ENCODE measurements at regions not wholly inside any gene's neighbourhood (a gene's known extent, or its start where the extent isn't known, plus 50 kb on each side); places are given as distances from the start of the nearest gene placed in this dataset.

DNA sequence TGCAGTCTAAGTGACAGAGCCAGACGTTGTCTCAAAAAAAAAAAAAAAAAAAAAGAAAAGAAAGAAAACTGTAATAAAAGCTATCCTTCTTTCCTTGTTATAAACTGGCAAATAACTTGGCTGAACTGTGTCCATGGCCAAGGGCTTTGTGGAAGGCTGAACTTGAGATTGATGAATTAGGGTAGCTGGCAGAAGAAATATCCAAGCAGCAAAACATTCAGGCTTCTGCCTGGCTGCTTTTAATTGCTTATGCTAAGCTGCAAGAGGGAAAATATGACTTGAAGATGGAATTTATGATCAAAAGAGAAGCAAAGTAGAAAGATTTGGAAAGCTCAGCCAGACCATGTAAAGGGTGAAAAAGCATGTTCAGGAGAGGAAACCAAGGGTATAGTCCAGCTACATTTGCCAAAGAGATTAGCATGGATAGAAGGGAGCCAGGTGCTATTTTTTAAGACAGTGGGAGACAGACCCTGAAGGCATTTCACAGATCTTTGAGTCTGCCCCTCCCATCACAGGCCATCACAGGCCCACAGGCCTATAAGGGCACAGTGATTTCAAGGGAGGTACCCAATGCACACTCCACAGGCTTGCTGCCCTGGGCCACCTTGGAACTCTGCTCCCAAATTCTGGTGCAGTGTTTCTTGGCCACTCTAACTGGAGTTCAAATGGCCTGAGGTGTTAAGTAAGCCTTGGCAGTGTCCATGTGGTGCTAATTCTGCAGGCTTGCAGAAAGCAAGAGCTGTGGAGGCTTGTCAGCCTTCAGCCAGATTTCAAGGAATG, 226.0 kb downstream of the AEBP2 start:
- TF ChIP-seq, protein P1, sequence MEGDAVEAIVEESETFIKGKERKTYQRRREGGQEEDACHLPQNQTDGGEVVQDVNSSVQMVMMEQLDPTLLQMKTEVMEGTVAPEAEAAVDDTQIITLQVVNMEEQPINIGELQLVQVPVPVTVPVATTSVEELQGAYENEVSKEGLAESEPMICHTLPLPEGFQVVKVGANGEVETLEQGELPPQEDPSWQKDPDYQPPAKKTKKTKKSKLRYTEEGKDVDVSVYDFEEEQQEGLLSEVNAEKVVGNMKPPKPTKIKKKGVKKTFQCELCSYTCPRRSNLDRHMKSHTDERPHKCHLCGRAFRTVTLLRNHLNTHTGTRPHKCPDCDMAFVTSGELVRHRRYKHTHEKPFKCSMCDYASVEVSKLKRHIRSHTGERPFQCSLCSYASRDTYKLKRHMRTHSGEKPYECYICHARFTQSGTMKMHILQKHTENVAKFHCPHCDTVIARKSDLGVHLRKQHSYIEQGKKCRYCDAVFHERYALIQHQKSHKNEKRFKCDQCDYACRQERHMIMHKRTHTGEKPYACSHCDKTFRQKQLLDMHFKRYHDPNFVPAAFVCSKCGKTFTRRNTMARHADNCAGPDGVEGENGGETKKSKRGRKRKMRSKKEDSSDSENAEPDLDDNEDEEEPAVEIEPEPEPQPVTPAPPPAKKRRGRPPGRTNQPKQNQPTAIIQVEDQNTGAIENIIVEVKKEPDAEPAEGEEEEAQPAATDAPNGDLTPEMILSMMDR (IDR thresholded peaks at IDR 0.05), result no peak
- TF ChIP-seq POLR2A (IDR thresholded peaks at IDR 0.05), result no peak

Data from heart left ventricle (tissue), 13 donors.